Prostate gland (tissue), 2 donors: ENCODE measurements at regions not wholly inside any gene's neighbourhood (a gene's known extent, or its start where the extent isn't known, plus 50 kb on each side); places are given as distances from the start of the nearest gene placed in this dataset.

Experiments used
- CTCF ChIP-seq, 4 experiments: fragments of 200-600 bp in 2 of 4; fragments of 450-650 bp in 2 of 4; sonication (generic) in 2 of 4; IDR thresholded peaks; 1 replicate in 3 of 4; 2 replicates in 1 of 4; pipeline ENCODE4 v1.5.1; 2016 to 2019; ENCODE audit warnings: antibody characterized with exemption in 4 of 4, mild to moderate bottlenecking in 2 of 4, moderate library complexity in 2 of 4
- POLR2A ChIP-seq: fragments of 450-650 bp; IDR thresholded peaks from one replicate; pipeline ENCODE4 v1.6.1; 2016; ENCODE audit warnings: antibody characterized with exemption, mild to moderate bottlenecking
- POLR2AphosphoS5 ChIP-seq: sonication (generic); formaldehyde crosslinking; IDR thresholded peaks from one replicate; pipeline ENCODE4 v1.6.1; 2017; ENCODE audit warnings: antibody characterized with exemption

GRCh38 chr2:172283476-172283875, 143.9 kb upstream of the ITGA6 start:
- TF ChIP-seq POLR2AphosphoS5 (no peak), CTCF (IDR thresholded peaks at IDR 0.05) (no peak), POLR2A (no peak)
